BLaER1 (cell line): ENCODE measurements at regions not wholly inside any gene's neighbourhood (a gene's known extent, or its start where the extent isn't known, plus 50 kb on each side); places are given as distances from the start of the nearest gene placed in this dataset.

ENCODE experiments used
- H3K27ac ChIP-seq: shearing (Covaris generic); formaldehyde crosslinking; 2 replicates; pipeline ENCODE4 v1.8.1; 2022
- H3K27me3 ChIP-seq: shearing (Covaris generic); formaldehyde crosslinking; 2 replicates; pipeline ENCODE4 v1.8.1; 2022
- H3K36me3 ChIP-seq: shearing (Covaris generic); formaldehyde crosslinking; 2 replicates; pipeline ENCODE4 v1.8.1; 2022
- H3K4me1 ChIP-seq: shearing (Covaris generic); formaldehyde crosslinking; 2 replicates; pipeline ENCODE4 v1.8.1; 2022
- H3K4me2 ChIP-seq: shearing (Covaris generic); formaldehyde crosslinking; 2 replicates; pipeline ENCODE4 v1.8.1; 2022
- H3K4me3 ChIP-seq: shearing (Covaris generic); formaldehyde crosslinking; 2 replicates; pipeline ENCODE4 v1.8.1; 2022
- H3K9ac ChIP-seq: shearing (Covaris generic); formaldehyde crosslinking; 2 replicates; pipeline ENCODE4 v1.8.1; 2022
- H3K9me3 ChIP-seq: shearing (Covaris generic); formaldehyde crosslinking; 2 replicates; pipeline ENCODE4 v1.8.1; 2022
- H4K20me1 ChIP-seq: shearing (Covaris generic); formaldehyde crosslinking; 2 replicates; pipeline ENCODE4 v1.8.1; 2022
- Cebpa-rat ChIP-seq: shearing (Covaris generic); IDR thresholded peaks from 2 replicates; pipeline ENCODE4 v1.8.1; 2022

GRCh38 chr3:64853456-64853855 is 165.7 kb upstream of the ADAMTS9 start:
- H3K27ac ChIP-seq: no peak overlapping the region
- TF ChIP-seq Cebpa-rat: no peak
- H3K4me3 ChIP-seq: no peak overlapping the region
- H3K4me1 ChIP-seq: peaks cover 40% of the 10 kb centered on the region
- H3K9me3 ChIP-seq: no peaks in the 10 kb centered on the region
- H3K27me3 ChIP-seq: no peaks in the 10 kb centered on the region
- no peak overlapping the region for H3K4me2 ChIP-seq
- H3K9ac ChIP-seq: no peak overlapping the region
- no peaks in the 10 kb centered on the region for H3K36me3 ChIP-seq
- no peaks in the 10 kb centered on the region for H4K20me1 ChIP-seq

DNA sequence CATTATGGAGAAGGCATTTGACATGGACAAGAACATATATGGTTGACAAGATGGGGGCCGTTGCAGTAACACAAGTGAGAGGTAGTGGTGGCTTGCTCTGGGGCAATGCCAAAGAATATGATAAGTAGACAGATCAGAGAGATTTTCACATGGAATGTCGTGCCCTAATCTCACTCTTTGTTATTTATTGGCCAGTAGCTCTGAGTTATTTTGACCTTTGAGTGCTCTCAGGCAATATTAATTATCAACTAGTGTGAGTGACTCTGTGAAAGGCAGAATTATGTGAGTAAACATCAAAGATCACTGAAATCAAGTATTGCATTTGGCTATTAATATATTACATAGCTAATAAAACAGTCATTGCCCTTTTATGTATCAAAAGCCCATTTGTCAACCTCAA is 164.9 kb upstream of the ADAMTS9 start:
- H3K4me3 ChIP-seq: no peak overlapping the region
- no peaks in the 10 kb centered on the region for H3K36me3 ChIP-seq
- no peaks in the 10 kb centered on the region for H4K20me1 ChIP-seq
- H3K4me1 ChIP-seq: peaks cover 33% of the 10 kb centered on the region
- no peak overlapping the region for H3K9ac ChIP-seq
- no peak overlapping the region for H3K27ac ChIP-seq
- no peaks in the 10 kb centered on the region for H3K27me3 ChIP-seq
- no peaks in the 10 kb centered on the region for H3K9me3 ChIP-seq
- no peak for TF ChIP-seq Cebpa-rat
- H3K4me2 ChIP-seq: no peak overlapping the region

GRCh38 chr3:64848822-64849221 is 161.0 kb upstream of the ADAMTS9 start:
- Histone ChIP-seq H3K27me3 (no peaks in the 10 kb centered on the region), H3K36me3 (no peaks in the 10 kb centered on the region), H3K9me3 (peaks cover 6% of the 10 kb centered on the region; the same call in 1 of the 2 replicates), H3K4me3 (no peak overlapping the region), H4K20me1 (no peaks in the 10 kb centered on the region), H3K4me1 (peaks cover 8% of the 10 kb centered on the region), H3K9ac (no peak overlapping the region), H3K4me2 (no peak overlapping the region), H3K27ac (no peak overlapping the region)
- TF ChIP-seq Cebpa-rat: no peak

DNA sequence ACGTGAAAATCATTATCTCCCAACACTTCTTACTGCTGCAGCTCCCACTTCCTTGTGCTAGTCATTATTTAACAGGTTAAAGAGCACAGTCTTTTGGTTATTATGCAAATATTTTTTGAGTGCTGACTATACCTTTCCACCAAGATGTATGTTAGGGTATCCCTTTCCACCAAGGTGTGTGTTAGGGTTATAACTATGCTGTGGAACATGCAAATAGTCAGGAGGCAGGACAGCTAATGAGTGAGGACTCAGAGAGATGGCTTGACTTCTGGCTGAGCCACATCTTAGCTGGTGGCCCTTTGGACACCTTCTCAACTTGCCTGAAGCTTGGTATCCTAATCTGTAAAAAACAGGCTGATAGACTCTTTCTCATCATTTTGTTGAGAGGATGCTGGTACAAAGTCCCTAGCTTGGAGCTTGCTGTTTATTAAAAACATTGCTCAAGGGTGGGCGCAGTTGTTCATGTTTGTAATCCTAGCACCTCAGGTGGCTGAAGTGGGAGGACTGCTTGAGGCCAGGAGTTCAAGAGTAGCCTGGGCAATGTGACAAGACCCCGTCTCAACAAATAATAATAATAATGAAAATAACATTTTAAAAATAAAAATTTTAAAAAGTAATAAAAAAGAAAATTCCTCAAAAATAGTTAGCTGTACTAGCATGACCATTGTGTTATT is 160.5 kb upstream of the ADAMTS9 start:
- Histone ChIP-seq H3K27me3 (no peaks in the 10 kb centered on the region), H3K27ac (no peak overlapping the region), H3K4me3 (no peak overlapping the region), H3K9ac (no peak overlapping the region), H4K20me1 (no peaks in the 10 kb centered on the region), H3K9me3 (peaks cover 6% of the 10 kb centered on the region; the same call in 1 of the 2 replicates), H3K36me3 (no peaks in the 10 kb centered on the region), H3K4me1 (peaks cover 8% of the 10 kb centered on the region), H3K4me2 (no peak overlapping the region)
- TF ChIP-seq Cebpa-rat: no peak

- H3K36me3 ChIP-seq: no peaks in the 10 kb centered on the region
- H3K9me3 ChIP-seq: peaks cover 6% of the 10 kb centered on the region; the same call in 1 of the 2 replicates
- H3K4me1 ChIP-seq: peaks cover 8% of the 10 kb centered on the region
- H3K27me3 ChIP-seq: no peaks in the 10 kb centered on the region
- no peak for TF ChIP-seq Cebpa-rat
- no peaks in the 10 kb centered on the region for H4K20me1 ChIP-seq
- H3K4me3 ChIP-seq: no peak overlapping the region
- no peak overlapping the region for H3K4me2 ChIP-seq
- H3K9ac ChIP-seq: no peak overlapping the region
- no peak overlapping the region for H3K27ac ChIP-seq
Observed at GRCh38 chr3:64844558-64844957, 156.8 kb upstream of the ADAMTS9 start.

DNA sequence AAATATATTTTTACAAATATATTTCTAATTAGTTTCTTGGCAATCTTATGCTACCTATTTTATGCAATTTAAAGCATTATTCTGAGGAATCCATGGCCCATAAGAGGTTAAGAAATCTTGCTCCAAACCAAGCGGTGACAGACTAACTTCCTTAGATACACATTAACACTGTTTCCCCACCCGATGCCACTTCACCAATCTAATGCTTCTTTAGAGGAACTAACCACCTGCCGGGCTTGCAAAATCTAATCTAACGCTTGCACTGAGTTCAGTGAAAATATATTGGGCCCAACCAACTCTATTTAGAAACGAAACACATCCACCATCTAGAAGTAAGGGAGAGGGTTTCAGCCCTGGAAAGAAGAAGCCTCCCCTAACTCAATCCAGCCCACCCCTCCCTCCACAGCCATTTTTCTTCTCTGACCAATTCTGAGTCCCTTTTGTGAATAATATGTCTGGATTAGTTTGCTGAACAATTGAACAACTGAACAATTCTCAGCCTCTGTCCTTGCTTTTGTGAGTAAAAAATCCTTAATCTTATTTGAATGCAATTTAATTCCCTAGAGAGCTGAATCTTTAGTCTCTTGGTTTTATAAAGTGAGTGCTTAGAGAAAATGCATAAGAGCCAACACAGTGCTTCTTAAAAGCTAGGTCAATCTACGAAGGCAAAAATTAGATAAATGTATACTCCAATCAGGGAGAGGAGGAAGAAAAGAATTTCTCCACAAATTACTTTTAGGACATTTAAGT is 150.4 kb upstream of the ADAMTS9 start:
- Histone ChIP-seq H4K20me1 (no peaks in the 10 kb centered on the region), H3K27ac (no peak overlapping the region), H3K9me3 (no peaks in the 10 kb centered on the region), H3K4me3 (no peak overlapping the region), H3K9ac (no peak overlapping the region), H3K4me2 (no peak overlapping the region), H3K27me3 (no peaks in the 10 kb centered on the region), H3K4me1 (no peaks in the 10 kb centered on the region), H3K36me3 (no peaks in the 10 kb centered on the region)
- no peak for TF ChIP-seq Cebpa-rat

DNA sequence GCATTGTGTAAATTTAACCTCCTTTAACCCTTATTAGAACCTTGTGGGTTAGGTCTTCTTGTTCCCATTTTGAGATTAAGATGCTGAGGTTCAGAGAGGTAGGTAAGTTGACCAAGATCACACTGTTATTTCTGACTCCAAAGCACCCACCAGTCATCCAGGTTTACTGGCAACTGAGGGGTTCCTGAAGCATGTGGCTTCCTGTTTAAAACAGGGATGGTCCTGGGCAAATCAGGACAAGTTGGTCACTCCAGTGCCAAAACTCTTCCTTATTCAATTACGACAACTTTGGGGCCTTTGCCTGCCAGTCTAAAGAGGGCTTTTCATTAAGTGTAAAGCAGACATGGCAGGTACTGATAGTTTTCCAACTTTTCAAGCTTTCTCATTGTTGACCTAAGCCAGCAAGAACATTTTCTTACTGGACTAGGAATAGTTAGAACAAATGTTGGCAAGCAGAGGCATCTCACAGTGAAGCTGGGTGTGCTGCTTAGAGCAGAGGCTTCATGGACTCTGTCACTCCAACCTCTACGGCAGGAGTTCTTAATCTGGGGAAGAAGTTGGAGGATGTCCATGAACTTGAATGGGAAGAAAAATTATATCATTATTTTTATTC is 149.4 kb upstream of the ADAMTS9 start:
- H3K9ac ChIP-seq: no peak overlapping the region
- no peaks in the 10 kb centered on the region for H3K4me1 ChIP-seq
- no peak for TF ChIP-seq Cebpa-rat
- H3K27me3 ChIP-seq: no peaks in the 10 kb centered on the region
- no peak overlapping the region for H3K4me3 ChIP-seq
- H3K27ac ChIP-seq: no peak overlapping the region
- H3K36me3 ChIP-seq: no peaks in the 10 kb centered on the region
- no peak overlapping the region for H3K4me2 ChIP-seq
- no peaks in the 10 kb centered on the region for H3K9me3 ChIP-seq
- H4K20me1 ChIP-seq: no peaks in the 10 kb centered on the region

GRCh38 chr3:64836097-64836496 is 148.3 kb upstream of the ADAMTS9 start:
- no peaks in the 10 kb centered on the region for H3K4me1 ChIP-seq
- no peak overlapping the region for H3K27ac ChIP-seq
- H3K4me3 ChIP-seq: no peak overlapping the region
- no peak overlapping the region for H3K9ac ChIP-seq
- H3K36me3 ChIP-seq: no peaks in the 10 kb centered on the region
- no peak for TF ChIP-seq Cebpa-rat
- H3K27me3 ChIP-seq: no peaks in the 10 kb centered on the region
- no peak overlapping the region for H3K4me2 ChIP-seq
- no peaks in the 10 kb centered on the region for H4K20me1 ChIP-seq
- no peaks in the 10 kb centered on the region for H3K9me3 ChIP-seq

GRCh38 chr3:64832098-64832497 is 144.3 kb upstream of the ADAMTS9 start:
- no peak overlapping the region for H3K4me2 ChIP-seq
- H3K36me3 ChIP-seq: no peaks in the 10 kb centered on the region
- H3K9ac ChIP-seq: no peak overlapping the region
- no peak overlapping the region for H3K27ac ChIP-seq
- H3K4me3 ChIP-seq: no peak overlapping the region
- no peak for TF ChIP-seq Cebpa-rat
- H4K20me1 ChIP-seq: no peaks in the 10 kb centered on the region
- H3K27me3 ChIP-seq: no peaks in the 10 kb centered on the region
- H3K9me3 ChIP-seq: no peaks in the 10 kb centered on the region
- H3K4me1 ChIP-seq: no peaks in the 10 kb centered on the region

DNA sequence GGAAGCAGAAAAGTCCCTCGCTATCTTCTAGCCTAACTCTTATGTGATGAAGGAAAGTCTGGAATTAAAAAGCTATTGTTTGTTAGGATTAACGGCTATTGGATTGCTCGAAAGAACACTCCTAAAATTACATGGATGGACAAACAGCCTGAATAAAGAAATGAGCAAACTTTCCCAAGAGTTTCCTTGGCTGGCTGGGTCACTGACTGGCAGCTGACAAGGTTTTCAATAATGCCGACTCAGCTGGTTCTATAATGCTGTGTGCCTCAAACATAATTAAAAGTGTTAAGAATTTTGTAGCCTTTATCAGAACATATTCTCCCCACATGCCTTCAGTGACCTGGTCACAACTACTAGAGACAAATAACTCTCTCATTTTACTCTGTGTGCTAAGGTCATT is 142.9 kb upstream of the ADAMTS9 start:
- no peak for TF ChIP-seq Cebpa-rat
- Histone ChIP-seq H3K9me3 (no peaks in the 10 kb centered on the region), H4K20me1 (no peaks in the 10 kb centered on the region), H3K9ac (no peak overlapping the region), H3K27me3 (no peaks in the 10 kb centered on the region), H3K4me2 (no peak overlapping the region), H3K4me3 (no peak overlapping the region), H3K36me3 (no peaks in the 10 kb centered on the region), H3K4me1 (no peaks in the 10 kb centered on the region), H3K27ac (no peak overlapping the region)
